ENCODE measurements at regions not wholly inside any gene's neighbourhood (a gene's known extent, or its start where the extent isn't known, plus 50 kb on each side); places are given as distances from the start of the nearest gene placed in this dataset.

- peak in 1 of 2 donors; percentile 12 for DNase-seq
These were observed 54.2 kb upstream of the SSBP3 start for GRCh38 chr1:54460351-54460750.

GRCh38 chr1:54459726-54460191 is 53.6 kb upstream of the SSBP3 start:
- peak in 1 of 2 donors; percentile 36 for DNase-seq
- 33 to 37% methylated on average over 4 of the region's 4 CpGs for WGBS, 2 donors
- intact Hi-C loops (cut with DNase I): loop anchor here in 1 of 2 donors (5.0 kb wide), 1 partner anchor 32 kb away; no protein-coding TSS in a partner anchor

More at GRCh38 chr1:54460351-54460750, 54.2 kb upstream of the SSBP3 start:
- 97 to 100% methylated on average over 2 of the region's 2 CpGs for WGBS, 2 donors
- Histone ChIP-seq H3K27ac (ENCODE audit: low read depth in 1 of 2, low read length in 2 of 2) (no peak overlapping the region), H3K27me3 (ENCODE audit: control insufficient read depth in 1 of 2, insufficient read depth in 2 of 2, low read length in 1 of 2) (no peaks in the 10 kb centered on the region), H3K9me3 (ENCODE audit: control insufficient read depth, low read length) (no peaks in the 10 kb centered on the region), H3K4me1 (ENCODE audit: control insufficient read depth in 1 of 2, insufficient read depth in 2 of 2, low read length in 2 of 2) (no peaks in the 10 kb centered on the region), H3K36me3 (ENCODE audit: control insufficient read depth in 1 of 2, insufficient read depth in 2 of 2, low read length in 1 of 2) (no peaks in the 10 kb centered on the region), H3K4me3 (ENCODE audit: low read length in 2 of 2) (no peak overlapping the region)
- intact Hi-C loops (cut with DNase I): loop anchor here in 1 of 2 donors (5.0 kb wide), 1 partner anchor 33 kb away; no protein-coding TSS in a partner anchor
- ATAC-seq (ENCODE audit: low FRiP score): no peak

GRCh38 chr1:54459140-54459539 is 52.9 kb upstream of the SSBP3 start:
- intact Hi-C loops (cut with DNase I): no loop called here

More at GRCh38 chr1:54459726-54460191, 53.6 kb upstream of the SSBP3 start:
- H3K4me3 ChIP-seq (ENCODE audit: low read length in 2 of 2): no peak overlapping the region
- H3K9me3 ChIP-seq (ENCODE audit: control insufficient read depth, low read length): no peaks in the 10 kb centered on the region
- H3K4me1 ChIP-seq (ENCODE audit: control insufficient read depth in 1 of 2, insufficient read depth in 2 of 2, low read length in 2 of 2): no peaks in the 10 kb centered on the region
- H3K36me3 ChIP-seq (ENCODE audit: control insufficient read depth in 1 of 2, insufficient read depth in 2 of 2, low read length in 1 of 2): no peaks in the 10 kb centered on the region
- ATAC-seq (ENCODE audit: low FRiP score): no peak
- H3K27ac ChIP-seq (ENCODE audit: low read depth in 1 of 2, low read length in 2 of 2): no peak overlapping the region
- H3K27me3 ChIP-seq (ENCODE audit: control insufficient read depth in 1 of 2, insufficient read depth in 2 of 2, low read length in 1 of 2): no peaks in the 10 kb centered on the region

GRCh38 chr1:54456921-54457529 is 50.8 kb upstream of the SSBP3 start:
- DNase-seq (peak in 1 of 2 donors; percentile 8), ATAC-seq (ENCODE audit: low FRiP score) (no peak)
- Histone ChIP-seq H3K27me3 (ENCODE audit: control insufficient read depth in 1 of 2, insufficient read depth in 2 of 2, low read length in 1 of 2) (no peaks in the 10 kb centered on the region), H3K9me3 (ENCODE audit: control insufficient read depth, low read length) (no peaks in the 10 kb centered on the region), H3K4me3 (ENCODE audit: low read length in 2 of 2) (no peak overlapping the region), H3K4me1 (ENCODE audit: control insufficient read depth in 1 of 2, insufficient read depth in 2 of 2, low read length in 2 of 2) (no peaks in the 10 kb centered on the region), H3K36me3 (ENCODE audit: control insufficient read depth in 1 of 2, insufficient read depth in 2 of 2, low read length in 1 of 2) (no peaks in the 10 kb centered on the region), H3K27ac (ENCODE audit: low read depth in 1 of 2, low read length in 2 of 2) (no peak overlapping the region)
- intact Hi-C loops (cut with DNase I): no loop called here
- WGBS, 2 donors: 75 to 82% methylated on average over 6 of the region's 6 CpGs

More at GRCh38 chr1:54459140-54459539, 52.9 kb upstream of the SSBP3 start:
- H3K27me3 ChIP-seq (ENCODE audit: control insufficient read depth in 1 of 2, insufficient read depth in 2 of 2, low read length in 1 of 2): no peaks in the 10 kb centered on the region
- H3K4me1 ChIP-seq (ENCODE audit: control insufficient read depth in 1 of 2, insufficient read depth in 2 of 2, low read length in 2 of 2): no peaks in the 10 kb centered on the region
- DNase-seq: no peak
- no peak for ATAC-seq (ENCODE audit: low FRiP score)
- no peak overlapping the region for H3K4me3 ChIP-seq (ENCODE audit: low read length in 2 of 2)
- H3K27ac ChIP-seq (ENCODE audit: low read depth in 1 of 2, low read length in 2 of 2): no peak overlapping the region
- H3K36me3 ChIP-seq (ENCODE audit: control insufficient read depth in 1 of 2, insufficient read depth in 2 of 2, low read length in 1 of 2): no peaks in the 10 kb centered on the region
- H3K9me3 ChIP-seq (ENCODE audit: control insufficient read depth, low read length): no peaks in the 10 kb centered on the region

- no peak for ATAC-seq (ENCODE audit: low FRiP score)
- 77 to 80% methylated on average over 3 of the region's 3 CpGs for WGBS, 2 donors
These were observed 50.2 kb upstream of the SSBP3 start for GRCh38 chr1:54456361-54456760.

More at GRCh38 chr1:54456361-54456760, 50.2 kb upstream of the SSBP3 start:
- no peak overlapping the region for H3K4me3 ChIP-seq (ENCODE audit: low read length in 2 of 2)
- intact Hi-C loops (cut with DNase I): no loop called here
- H3K36me3 ChIP-seq (ENCODE audit: control insufficient read depth in 1 of 2, insufficient read depth in 2 of 2, low read length in 1 of 2): no peaks in the 10 kb centered on the region
- no peaks in the 10 kb centered on the region for H3K27me3 ChIP-seq (ENCODE audit: control insufficient read depth in 1 of 2, insufficient read depth in 2 of 2, low read length in 1 of 2)
- no peaks in the 10 kb centered on the region for H3K4me1 ChIP-seq (ENCODE audit: control insufficient read depth in 1 of 2, insufficient read depth in 2 of 2, low read length in 2 of 2)
- H3K27ac ChIP-seq (ENCODE audit: low read depth in 1 of 2, low read length in 2 of 2): no peak overlapping the region
- H3K9me3 ChIP-seq (ENCODE audit: control insufficient read depth, low read length): no peaks in the 10 kb centered on the region
- DNase-seq: no peak
